Panc1 (cell line): ENCODE measurements at regions not wholly inside any gene's neighbourhood (a gene's known extent, or its start where the extent isn't known, plus 50 kb on each side); places are given as distances from the start of the nearest gene placed in this dataset.

Experiments used
- ATAC-seq: fragments of 200-7000 bp; cut with Tn5 transposase; 2 replicates; pipeline ENCODE4 v1.9.1; 2020; ENCODE audit warnings: mild to moderate bottlenecking, moderate library complexity
- BruUV-seq: library from RNA; stranded (reverse); fragments of 400-500 nt; replicated peaks from 2 replicates; lab custom pipeline; 2021; lab: Mats Ljungman, UMichigan
- CTCF ChIA-PET: fragments of 300-600 bp; sonication (Branson Sonifier 250); formaldehyde crosslinking; loops from one replicate; lab custom pipeline; 2022; ENCODE audit warnings: antibody characterized with exemption; lab: Charles Lee
- POLR2A ChIA-PET: fragments of 300-600 bp; sonication (Branson Sonifier 250); formaldehyde crosslinking; loops from one replicate; lab custom pipeline; 2022; ENCODE audit warnings: antibody characterized with exemption; lab: Charles Lee
- DNase-seq: peaks from one replicate; pipeline ENCODE4 v3.0.0-alpha.2; 2010; ENCODE audit warnings: low read depth, low spot score
- H3K27ac ChIP-seq: 2 replicates; pipeline ENCODE4 v1.5.1; 2011; ENCODE audit warnings: mild to moderate bottlenecking, low read length, inconsistent platforms
- H3K27me3 ChIP-seq: fragments of 200-500 bp; sonication (Bioruptor generic); 2 replicates; pipeline ENCODE4 v1.6.0; 2014; ENCODE audit warnings: low read length, inconsistent platforms; ENCODE audit not compliant: control insufficient read depth, insufficient read depth
- H3K36me3 ChIP-seq: fragments of 200-500 bp; sonication (Bioruptor generic); 2 replicates; pipeline ENCODE4 v1.5.1; 2014; ENCODE audit warnings: inconsistent platforms, mild to moderate bottlenecking, low read length, moderate library complexity; ENCODE audit not compliant: control insufficient read depth, insufficient read depth
- H3K4me1 ChIP-seq: 2 replicates; pipeline ENCODE4 v1.5.1; 2011; ENCODE audit warnings: inconsistent platforms, mild to moderate bottlenecking, low read length, moderate library complexity; ENCODE audit not compliant: control insufficient read depth, insufficient read depth
- H3K4me3 ChIP-seq, 2 experiments: 2 replicates each; pipeline ENCODE4 v1.5.1; 2011 to 2012; ENCODE audit warnings: low read depth in 2 of 2, low read length in 2 of 2, mild to moderate bottlenecking in 2 of 2, inconsistent platforms in 1 of 2, moderate library complexity in 1 of 2
- H3K9me3 ChIP-seq: fragments of 200-500 bp; sonication (Bioruptor generic); 2 replicates; pipeline ENCODE4 v1.5.1; 2014; ENCODE audit warnings: low read depth, mild to moderate bottlenecking, inconsistent platforms, low read length, moderate library complexity; ENCODE audit not compliant: control insufficient read depth, insufficient read depth
- CTCF ChIP-seq: fragments of 450-650 bp; IDR thresholded peaks from 2 replicates; pipeline ENCODE4 v1.5.1; 2017; ENCODE audit warnings: mild to moderate bottlenecking
- POLR2AphosphoS5 ChIP-seq: IDR thresholded peaks from 2 replicates; pipeline ENCODE4 v1.6.1; 2012; ENCODE audit warnings: mild to moderate bottlenecking, low read depth, low read length, moderate library complexity
- SIN3A ChIP-seq: IDR thresholded peaks from 2 replicates; pipeline ENCODE4 v1.6.1; 2012; ENCODE audit warnings: low read depth, mild to moderate bottlenecking, low read length, moderate library complexity, borderline replicate concordance; ENCODE audit not compliant: insufficient read depth
- TCF7L2 ChIP-seq: IDR thresholded peaks from 2 replicates; pipeline ENCODE4 v1.6.1; 2011; ENCODE audit warnings: mild to moderate bottlenecking, low read depth, low read length, inconsistent platforms
- in situ Hi-C: cut with HindIII; loops from 2 replicates; pipeline ENCODE4 v1.10.0; 2016; ENCODE audit warnings: low sequenced_read_pairs, low pct_unique_long_range_greater_than_20kb
- intact Hi-C: fragments of 100-400 bp; cut with micrococcal nuclease; formaldehyde crosslinking; loops from one replicate; pipeline ENCODE4 v1.10.0; 2022; ENCODE audit not compliant: unreplicated experiment
- TF ChIP-seq, protein P1 (sequence below), 2 experiments: IDR thresholded peaks; 2 replicates each; pipeline ENCODE4 v1.6.1; 2011 to 2012; ENCODE audit warnings: low read depth in 2 of 2, control low read depth in 1 of 2, low read length in 1 of 2, mild to moderate bottlenecking in 1 of 2, moderate library complexity in 1 of 2; ENCODE audit not compliant: insufficient read depth in 1 of 2

- Histone ChIP-seq H3K4me1 (no peaks in the 10 kb centered on the region), H3K36me3 (no peaks in the 10 kb centered on the region), H3K9me3 (no peaks in the 10 kb centered on the region), H3K4me3 (no peak overlapping the region), H3K27me3 (no peaks in the 10 kb centered on the region), H3K27ac (no peak overlapping the region)
- no peak for TF ChIP-seq TCF7L2
- no peak for TF ChIP-seq POLR2AphosphoS5
- no peak for TF ChIP-seq SIN3A
- TF ChIP-seq, protein P1, sequence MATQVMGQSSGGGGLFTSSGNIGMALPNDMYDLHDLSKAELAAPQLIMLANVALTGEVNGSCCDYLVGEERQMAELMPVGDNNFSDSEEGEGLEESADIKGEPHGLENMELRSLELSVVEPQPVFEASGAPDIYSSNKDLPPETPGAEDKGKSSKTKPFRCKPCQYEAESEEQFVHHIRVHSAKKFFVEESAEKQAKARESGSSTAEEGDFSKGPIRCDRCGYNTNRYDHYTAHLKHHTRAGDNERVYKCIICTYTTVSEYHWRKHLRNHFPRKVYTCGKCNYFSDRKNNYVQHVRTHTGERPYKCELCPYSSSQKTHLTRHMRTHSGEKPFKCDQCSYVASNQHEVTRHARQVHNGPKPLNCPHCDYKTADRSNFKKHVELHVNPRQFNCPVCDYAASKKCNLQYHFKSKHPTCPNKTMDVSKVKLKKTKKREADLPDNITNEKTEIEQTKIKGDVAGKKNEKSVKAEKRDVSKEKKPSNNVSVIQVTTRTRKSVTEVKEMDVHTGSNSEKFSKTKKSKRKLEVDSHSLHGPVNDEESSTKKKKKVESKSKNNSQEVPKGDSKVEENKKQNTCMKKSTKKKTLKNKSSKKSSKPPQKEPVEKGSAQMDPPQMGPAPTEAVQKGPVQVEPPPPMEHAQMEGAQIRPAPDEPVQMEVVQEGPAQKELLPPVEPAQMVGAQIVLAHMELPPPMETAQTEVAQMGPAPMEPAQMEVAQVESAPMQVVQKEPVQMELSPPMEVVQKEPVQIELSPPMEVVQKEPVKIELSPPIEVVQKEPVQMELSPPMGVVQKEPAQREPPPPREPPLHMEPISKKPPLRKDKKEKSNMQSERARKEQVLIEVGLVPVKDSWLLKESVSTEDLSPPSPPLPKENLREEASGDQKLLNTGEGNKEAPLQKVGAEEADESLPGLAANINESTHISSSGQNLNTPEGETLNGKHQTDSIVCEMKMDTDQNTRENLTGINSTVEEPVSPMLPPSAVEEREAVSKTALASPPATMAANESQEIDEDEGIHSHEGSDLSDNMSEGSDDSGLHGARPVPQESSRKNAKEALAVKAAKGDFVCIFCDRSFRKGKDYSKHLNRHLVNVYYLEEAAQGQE (IDR thresholded peaks at IDR 0.05; ENCODE audit: insufficient read depth in 1 of 2, low read depth in 2 of 2, low read length in 1 of 2), result no peak
- no peak for TF ChIP-seq CTCF
- in situ Hi-C loops, result no loop called here
- ChIA-PET CTCF (no interaction called here), POLR2A (no interaction called here)
- intact Hi-C loops, result no loop called here
- ATAC-seq (no peak), DNase-seq (no peak)
- no TSS peak for BruUV-seq
These were observed 111.9 kb upstream of the PTPRG start for GRCh38 chr3:61449327-61450040.

DNA sequence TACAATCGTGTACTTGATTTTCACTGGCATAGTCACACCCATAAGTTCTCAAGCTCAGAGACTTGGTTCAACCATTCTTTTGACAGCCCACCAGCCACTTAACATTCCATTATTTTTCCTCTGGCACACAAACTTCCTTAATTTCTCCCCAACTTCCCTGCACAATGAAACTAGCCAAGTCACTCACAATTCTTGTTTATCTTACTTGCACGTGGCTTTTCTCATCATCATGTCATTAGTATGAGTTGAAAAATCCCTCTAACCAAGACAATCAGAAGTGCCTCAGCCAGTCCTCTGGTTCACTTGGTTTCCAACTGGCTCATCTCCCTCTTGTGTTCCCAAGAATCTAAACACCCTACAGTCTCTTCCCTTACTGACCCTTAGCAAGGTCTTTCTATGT, 110.5 kb upstream of the PTPRG start:
- CTCF ChIA-PET, result no interaction called here
- in situ Hi-C loops (no loop called here), intact Hi-C loops (no loop called here)
- ATAC-seq (no peak), DNase-seq (no peak)
- H3K27ac ChIP-seq, result no peak overlapping the region
- BruUV-seq, result no TSS peak
- H3K27me3 ChIP-seq, result no peaks in the 10 kb centered on the region
- no peaks in the 10 kb centered on the region for H3K36me3 ChIP-seq
- no peak overlapping the region for H3K4me3 ChIP-seq
- no peaks in the 10 kb centered on the region for H3K4me1 ChIP-seq
- no peaks in the 10 kb centered on the region for H3K9me3 ChIP-seq
- POLR2A ChIA-PET, result no interaction called here
- TF ChIP-seq TCF7L2 (no peak), CTCF (no peak), POLR2AphosphoS5 (no peak), SIN3A (no peak)
- TF ChIP-seq, protein P1 (IDR thresholded peaks at IDR 0.05; ENCODE audit: insufficient read depth in 1 of 2, low read depth in 2 of 2, low read length in 1 of 2), result no peak
